Endothelial cell of umbilical vein (primary cell): ENCODE measurements at regions not wholly inside any gene's neighbourhood (a gene's known extent, or its start where the extent isn't known, plus 50 kb on each side); places are given as distances from the start of the nearest gene placed in this dataset.

Experiments
- EZH2 ChIP-seq: IDR thresholded peaks from 2 replicates; pipeline ENCODE4 v1.6.1; 2012; ENCODE audit warnings: borderline replicate concordance, low read depth, mild to moderate bottlenecking, moderate library complexity, low read length, inconsistent platforms; ENCODE audit not compliant: severe bottlenecking
- JUN ChIP-seq: IDR thresholded peaks from 2 replicates; pipeline ENCODE4 v1.6.1; 2011; ENCODE audit warnings: borderline replicate concordance, low read depth; ENCODE audit not compliant: insufficient read length, insufficient read depth
- MAX ChIP-seq: IDR thresholded peaks from 2 replicates; pipeline ENCODE4 v1.6.1; 2011; ENCODE audit not compliant: insufficient read depth, insufficient read length
- POLR2A ChIP-seq: IDR thresholded peaks from 2 replicates; pipeline ENCODE4 v1.6.1; 2012; ENCODE audit warnings: low read depth, mild to moderate bottlenecking, control low read depth, low read length
- POLR2AphosphoS5 ChIP-seq: IDR thresholded peaks from 2 replicates; pipeline ENCODE4 v1.6.1; 2012; ENCODE audit warnings: low read depth, mild to moderate bottlenecking, control low read depth, low read length, moderate library complexity; ENCODE audit not compliant: insufficient read depth
- TF ChIP-seq, protein P1 (sequence below), 2 donors: IDR thresholded peaks; 1 replicate in 1 of 2; 2 replicates in 1 of 2; pipeline ENCODE4 v1.5.1; 2011; ENCODE audit warnings: low read length in 2 of 2, mild to moderate bottlenecking in 2 of 2, moderate library complexity in 2 of 2, control low read depth in 1 of 2, inconsistent platforms in 1 of 2, low read depth in 1 of 2; ENCODE audit not compliant: insufficient read depth in 1 of 2; ENCODE audit errors: extremely low read depth in 1 of 2

DNA sequence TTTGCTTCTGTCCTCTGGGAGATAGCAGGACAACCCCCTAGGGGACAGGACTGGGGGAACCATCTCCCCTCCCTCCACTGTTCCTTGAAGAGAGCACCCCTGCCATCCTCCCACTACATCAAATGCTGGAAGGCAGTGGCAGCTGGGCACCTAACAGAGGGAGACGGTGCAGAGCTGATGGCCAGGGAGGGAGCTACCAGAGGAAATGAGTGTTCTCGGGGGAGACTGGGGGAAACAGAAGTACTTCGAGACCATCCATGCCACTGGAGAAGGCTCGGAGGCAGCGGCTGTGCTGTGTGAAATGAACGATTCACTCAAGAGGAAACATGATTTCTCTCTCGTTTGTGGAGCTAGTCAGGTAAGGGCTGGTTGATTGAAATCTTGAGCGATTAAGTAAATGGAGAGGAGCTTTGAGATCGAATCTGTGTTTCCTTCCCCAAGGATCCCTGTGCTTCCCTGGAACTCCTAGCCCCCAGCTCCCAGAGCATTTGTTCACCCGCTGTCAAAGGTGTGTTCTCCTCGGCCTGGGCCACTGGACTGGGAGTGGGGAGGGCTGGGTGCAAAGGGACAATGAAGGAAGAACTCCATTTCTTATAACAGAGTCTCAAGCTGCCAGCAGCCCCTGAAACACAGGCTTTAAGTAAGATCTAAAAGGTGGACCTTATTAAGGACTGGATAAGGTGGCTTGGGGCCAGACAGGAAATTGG, 261.3 kb upstream of the MOCS1 start:
- TF ChIP-seq EZH2 (no peak), POLR2A (no peak), POLR2AphosphoS5 (no peak), JUN (no peak), MAX (no peak)
- TF ChIP-seq, protein P1, sequence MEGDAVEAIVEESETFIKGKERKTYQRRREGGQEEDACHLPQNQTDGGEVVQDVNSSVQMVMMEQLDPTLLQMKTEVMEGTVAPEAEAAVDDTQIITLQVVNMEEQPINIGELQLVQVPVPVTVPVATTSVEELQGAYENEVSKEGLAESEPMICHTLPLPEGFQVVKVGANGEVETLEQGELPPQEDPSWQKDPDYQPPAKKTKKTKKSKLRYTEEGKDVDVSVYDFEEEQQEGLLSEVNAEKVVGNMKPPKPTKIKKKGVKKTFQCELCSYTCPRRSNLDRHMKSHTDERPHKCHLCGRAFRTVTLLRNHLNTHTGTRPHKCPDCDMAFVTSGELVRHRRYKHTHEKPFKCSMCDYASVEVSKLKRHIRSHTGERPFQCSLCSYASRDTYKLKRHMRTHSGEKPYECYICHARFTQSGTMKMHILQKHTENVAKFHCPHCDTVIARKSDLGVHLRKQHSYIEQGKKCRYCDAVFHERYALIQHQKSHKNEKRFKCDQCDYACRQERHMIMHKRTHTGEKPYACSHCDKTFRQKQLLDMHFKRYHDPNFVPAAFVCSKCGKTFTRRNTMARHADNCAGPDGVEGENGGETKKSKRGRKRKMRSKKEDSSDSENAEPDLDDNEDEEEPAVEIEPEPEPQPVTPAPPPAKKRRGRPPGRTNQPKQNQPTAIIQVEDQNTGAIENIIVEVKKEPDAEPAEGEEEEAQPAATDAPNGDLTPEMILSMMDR (IDR thresholded peaks at IDR 0.05; ENCODE audit: extremely low read depth in 1 of 2, insufficient read depth in 1 of 2, low read depth in 1 of 2, low read length in 2 of 2) = no peak
